ENCODE measurements at regions not wholly inside any gene's neighbourhood (a gene's known extent, or its start where the extent isn't known, plus 50 kb on each side); places are given as distances from the start of the nearest gene placed in this dataset.

- TF ChIP-seq DDX20 (tag; IDR thresholded peaks at IDR 0.05; ENCODE audit: low read depth), result no peak
- TF ChIP-seq CBX1 (IDR thresholded peaks at IDR 0.05; ENCODE audit: low read depth), result no peak
- no peak for TF ChIP-seq ZNF3 (CRISPR knock-in tag; IDR thresholded peaks at IDR 0.05)
- TF ChIP-seq ZSCAN29 (IDR thresholded peaks at IDR 0.05), result no peak
- TF ChIP-seq C11orf30 (IDR thresholded peaks at IDR 0.05; ENCODE audit: low read depth), result no peak
Observed at GRCh38 chrX:39309721-39310152, 508.5 kb downstream of the MID1IP1 start (continued).

- intact Hi-C loops (cut with micrococcal nuclease) (no loop called here), in situ Hi-C loops (cut with MboI) (no loop called here)
- Histone ChIP-seq H4K20me1 (replicated peaks; ENCODE audit: control insufficient read depth, insufficient read depth, low read length) (no peaks in the 10 kb centered on the region), H3K9ac (ENCODE audit: insufficient read depth in 1 of 2, low read depth in 2 of 2, low read length in 2 of 2) (no peak overlapping the region), H3K9me1 (ENCODE audit: control insufficient read depth, insufficient read depth, low read length) (no peaks in the 10 kb centered on the region), H3K79me2 (ENCODE audit: control insufficient read depth, insufficient read depth, low read length) (no peaks in the 10 kb centered on the region), H3K27ac (ENCODE audit: extremely low read depth, low read depth, low read length) (no peak overlapping the region), H3K36me3 (ENCODE audit: control insufficient read depth, insufficient read depth, low read length) (no peaks in the 10 kb centered on the region), H2AFZ (ENCODE audit: low read depth, low read length) (no peak overlapping the region), H3K4me3 (no peak overlapping the region), H3K4me1 (replicated peaks in 1 of 2; ENCODE audit: control insufficient read depth in 2 of 2, insufficient read depth in 2 of 2, low read length in 2 of 2) (no peaks in the 10 kb centered on the region; a peak in 1 of 5 replicates), H3K9me3 (replicated peaks; ENCODE audit: control insufficient read depth, insufficient read depth, low read depth, low read length) (no peaks in the 10 kb centered on the region), H3K27me3 (ENCODE audit: control insufficient read depth in 2 of 2, insufficient read depth in 2 of 2, low read length in 2 of 2) (no peaks in the 10 kb centered on the region; a peak in 1 of 5 replicates), H3K4me2 (ENCODE audit: insufficient read depth, low read length) (no peak overlapping the region)
- POLR2A ChIA-PET, result interaction anchor here (0.5 kb wide), 1 partner anchor 197 kb away, joined by 3 read pairs; no protein-coding TSS in a partner anchor
- BruUV-seq (replicated peaks), result no TSS peak
- ATAC-seq (no peak), FAIRE-seq (no peak), DNase-seq (ENCODE audit: extremely low read depth in 1 of 4, low spot score in 3 of 4) (no peak)
- 17% methylated on average over 4 of the region's 4 CpGs for WGBS (ENCODE audit: insufficient coverage, low coverage, missing lambda C conversion rate)
- CTCF ChIA-PET (ENCODE audit: low intra/inter-chr PET ratio), result no interaction called here
- TF ChIP-seq ATF1 (CRISPR knock-in tag; IDR thresholded peaks at IDR 0.05), result no peak
- no peak for TF ChIP-seq ATF1 (tag; IDR thresholded peaks at IDR 0.05)
- TF ChIP-seq MEIS2 (IDR thresholded peaks at IDR 0.05; ENCODE audit: partially characterized antibody), result peak; percentile 26
Observed at GRCh38 chrX:39310891-39311290, 509.6 kb downstream of the MID1IP1 start.
